HG02678 (cell line): ENCODE measurements at regions not wholly inside any gene's neighbourhood (a gene's known extent, or its start where the extent isn't known, plus 50 kb on each side); places are given as distances from the start of the nearest gene placed in this dataset.
"Not testable (repeated sequence)": the region's sequence is repeated elsewhere in the genome, so short reads cannot be mapped to it uniquely, and the experiment has no call there.

Experiments
- ATAC-seq: cut with Tn5 transposase; IDR thresholded peaks from one replicate; pipeline ENCODE4 v1.9.1; 2021; ENCODE audit warnings: mild to moderate bottlenecking, moderate library complexity; ENCODE audit not compliant: unreplicated experiment

- no peak for ATAC-seq
These were observed 223.2 kb downstream of the PCSK1 start for GRCh38 chr5:96209829-96210228.

- no peak for ATAC-seq
These were observed 225.6 kb downstream of the PCSK1 start for GRCh38 chr5:96207420-96207819.

GRCh38 chr5:96203761-96204160, 229.3 kb downstream of the PCSK1 start:
- no peak for ATAC-seq

GRCh38 chr5:96201503-96201902, 231.5 kb downstream of the PCSK1 start:
- ATAC-seq = no peak

GRCh38 chr5:96200641-96201040, 232.4 kb downstream of the PCSK1 start:
- no peak for ATAC-seq

GRCh38 chr5:96199713-96200183, 233.3 kb downstream of the PCSK1 start:
- no peak for ATAC-seq

- no peak for ATAC-seq
These were observed 234.5 kb downstream of the PCSK1 start for GRCh38 chr5:96198356-96199058.

- ATAC-seq = not testable (repeated sequence)
These were observed 235.3 kb downstream of the PCSK1 start for GRCh38 chr5:96197767-96198166.

- no peak for ATAC-seq
These were observed 235.7 kb upstream of the ELL2 start for GRCh38 chr5:96197347-96197746.

GRCh38 chr5:96196890-96197289, 235.2 kb upstream of the ELL2 start:
- ATAC-seq = no peak

GRCh38 chr5:96196407-96196806, 234.8 kb upstream of the ELL2 start:
- ATAC-seq = no peak

- ATAC-seq = no peak
These were observed 233.5 kb upstream of the ELL2 start for GRCh38 chr5:96195123-96195522.

- ATAC-seq = no peak
These were observed 232.9 kb upstream of the ELL2 start for GRCh38 chr5:96194593-96194992.

- no peak for ATAC-seq
These were observed 232.3 kb upstream of the ELL2 start for GRCh38 chr5:96193946-96194345.

GRCh38 chr5:96189987-96190386, 228.3 kb upstream of the ELL2 start:
- ATAC-seq = no peak

GRCh38 chr5:96189028-96189826, 227.6 kb upstream of the ELL2 start:
- no peak for ATAC-seq

GRCh38 chr5:96187309-96188027, 225.8 kb upstream of the ELL2 start:
- ATAC-seq = no peak

GRCh38 chr5:96184510-96184909, 222.9 kb upstream of the ELL2 start:
- not testable (repeated sequence) for ATAC-seq

GRCh38 chr5:96180684-96181435, 219.2 kb upstream of the ELL2 start:
- ATAC-seq = no peak

GRCh38 chr5:96177303-96177869, 215.7 kb upstream of the ELL2 start:
- peak; percentile 59 for ATAC-seq
